Prostate gland (tissue), 2 donors: ENCODE measurements at regions not wholly inside any gene's neighbourhood (a gene's known extent, or its start where the extent isn't known, plus 50 kb on each side); places are given as distances from the start of the nearest gene placed in this dataset.

Experiments
- DNase-seq: peaks from one replicate; pipeline ENCODE4 v3.0.0-alpha.2; 2019; ENCODE audit warnings: low spot score
- H3K27ac ChIP-seq, 2 donors: fragments of 200-600 bp; sonication (generic); 2 replicates each; pipeline ENCODE4 v1.5.1; 2017 to 2019
- H3K27me3 ChIP-seq: fragments of 200-600 bp; sonication (generic); replicated peaks from 2 replicates; pipeline ENCODE4 v1.5.1; 2019; ENCODE audit not compliant: insufficient read depth
- H3K36me3 ChIP-seq, 2 donors: fragments of 200-600 bp; sonication (generic); 1 replicate in 1 of 2; 2 replicates in 1 of 2; pipeline versions ENCODE4 v1.5.1 to v1.8.1; 2017 to 2019
- H3K4me1 ChIP-seq: fragments of 200-600 bp; sonication (generic); replicated peaks from 2 replicates; pipeline ENCODE4 v1.5.1; 2019
- H3K4me3 ChIP-seq, 2 donors: fragments of 200-600 bp; sonication (generic); 2 replicates each; pipeline ENCODE4 v1.5.1; 2017 to 2019
- H3K9me3 ChIP-seq: fragments of 200-600 bp; sonication (generic); 2 replicates; pipeline ENCODE4 v1.5.1; 2017
- POLR2A ChIP-seq: fragments of 450-650 bp; IDR thresholded peaks from one replicate; pipeline ENCODE4 v1.6.1; 2016; ENCODE audit warnings: antibody characterized with exemption, mild to moderate bottlenecking
- POLR2AphosphoS5 ChIP-seq: sonication (generic); formaldehyde crosslinking; IDR thresholded peaks from one replicate; pipeline ENCODE4 v1.6.1; 2017; ENCODE audit warnings: antibody characterized with exemption
- WGBS: methylation state at CpG from one replicate; pipeline ENCODE4 v1.1.5; 2018; 5-methylcytosine and 5-hydroxymethylcytosine counted together
- intact Hi-C: fragments of 100-400 bp; cut with DNase I; formaldehyde crosslinking; loops from one replicate; pipeline ENCODE4 v1.14.2; 2022
- TF ChIP-seq, protein P1 (sequence below), 4 experiments: fragments of 200-600 bp in 2 of 4; fragments of 450-650 bp in 2 of 4; sonication (generic) in 2 of 4; IDR thresholded peaks; 1 replicate in 3 of 4; 2 replicates in 1 of 4; pipeline ENCODE4 v1.5.1; 2016 to 2019; ENCODE audit warnings: antibody characterized with exemption in 4 of 4, mild to moderate bottlenecking in 2 of 4, moderate library complexity in 2 of 4

DNA sequence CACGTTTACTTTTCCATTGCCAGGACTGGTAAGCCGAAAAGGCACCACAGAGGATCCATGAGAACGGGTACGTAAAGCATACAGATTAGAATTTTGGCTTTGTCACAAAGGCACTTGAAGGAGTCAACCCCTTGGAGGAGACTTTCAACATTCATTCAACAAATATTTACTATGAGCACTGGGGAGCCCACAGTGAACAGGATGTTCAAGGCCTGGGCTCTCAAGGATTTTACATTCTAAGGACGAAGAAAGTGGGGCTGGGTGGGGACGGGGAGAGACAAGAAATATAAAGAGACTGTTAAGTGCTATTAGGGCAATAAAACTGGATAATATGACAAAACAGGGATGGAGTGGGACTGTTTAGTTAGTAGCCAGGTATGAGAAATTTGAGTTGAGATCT lies 66.0 kb downstream of the KLF4 start:
- H3K27me3 ChIP-seq, result no peaks in the 10 kb centered on the region
- peak overlapping the region; percentile 17 to 47 for H3K27ac ChIP-seq
- no peak for DNase-seq
- H3K9me3 ChIP-seq, result no peaks in the 10 kb centered on the region
- TF ChIP-seq POLR2A, result no peak
- peak; percentile 17 for TF ChIP-seq POLR2AphosphoS5
- no peaks in the 10 kb centered on the region for H3K4me1 ChIP-seq
- WGBS, result 76% methylated on average over 6 of the region's 6 CpGs
- intact Hi-C loops, result loop anchor here (10.0 kb wide), 1 partner anchor 189 kb away; no protein-coding TSS in a partner anchor
- no peaks in the 10 kb centered on the region for H3K36me3 ChIP-seq
- no peak overlapping the region for H3K4me3 ChIP-seq

DNA sequence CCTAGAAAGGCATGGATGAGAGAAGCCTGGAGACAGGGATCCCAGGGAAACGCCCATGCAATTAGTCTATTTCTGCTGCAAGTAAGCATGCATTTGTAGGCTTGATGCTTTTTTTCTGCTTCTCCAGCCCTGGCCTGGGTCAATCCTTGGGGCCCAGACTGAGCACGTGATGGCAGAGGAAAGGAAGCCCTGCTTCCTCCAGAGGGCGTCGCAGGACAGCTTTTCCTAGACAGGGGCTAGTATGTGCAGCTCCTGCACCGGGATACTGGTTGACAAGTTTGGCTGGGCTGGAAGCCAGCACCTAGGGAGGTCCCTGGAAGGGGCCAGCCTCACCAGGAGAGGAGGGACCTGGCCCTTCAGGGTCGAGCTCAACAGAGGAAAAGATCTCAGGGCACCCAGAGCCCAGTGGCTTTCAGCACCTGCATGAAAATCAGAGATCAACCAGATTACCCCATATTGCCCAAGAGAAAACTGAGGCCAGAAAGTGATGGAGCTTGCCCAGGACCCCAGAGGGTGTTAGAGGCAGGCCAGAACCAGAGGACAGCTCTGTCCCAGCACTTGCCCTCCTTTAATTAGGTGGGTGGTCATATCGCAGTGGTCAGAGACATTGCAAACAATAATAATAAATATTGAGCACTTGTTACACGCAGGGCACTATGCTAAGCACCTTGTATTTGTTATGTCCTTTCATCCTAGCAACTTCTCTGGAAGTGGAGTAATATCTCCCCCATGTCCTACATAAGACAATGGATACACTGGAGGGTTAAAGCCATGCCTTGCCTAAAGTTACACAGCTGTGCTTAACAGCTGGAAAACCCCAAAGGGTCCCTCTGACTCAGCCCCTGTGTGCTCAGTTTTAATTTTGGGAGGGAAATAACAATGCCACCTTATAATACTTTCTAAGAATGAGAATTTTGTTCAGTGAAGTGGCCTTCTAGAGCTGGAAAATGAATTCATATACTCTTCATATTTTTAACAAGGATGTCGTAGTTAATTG lies 67.1 kb downstream of the KLF4 start:
- DNase-seq, result peak; percentile 74
- 31% methylated on average over 9 of the region's 9 CpGs for WGBS
- H3K36me3 ChIP-seq, result no peaks in the 10 kb centered on the region
- no peaks in the 10 kb centered on the region for H3K27me3 ChIP-seq
- intact Hi-C loops, result loop anchor here (10.0 kb wide), 1 partner anchor 188 kb away; no protein-coding TSS in a partner anchor
- no peak overlapping the region for H3K4me3 ChIP-seq
- H3K4me1 ChIP-seq, result no peaks in the 10 kb centered on the region
- H3K9me3 ChIP-seq, result no peaks in the 10 kb centered on the region
- H3K27ac ChIP-seq, result peak overlapping the region in 1 of 2 donors; percentile 47
- TF ChIP-seq POLR2A, result no peak
- TF ChIP-seq, protein P1, sequence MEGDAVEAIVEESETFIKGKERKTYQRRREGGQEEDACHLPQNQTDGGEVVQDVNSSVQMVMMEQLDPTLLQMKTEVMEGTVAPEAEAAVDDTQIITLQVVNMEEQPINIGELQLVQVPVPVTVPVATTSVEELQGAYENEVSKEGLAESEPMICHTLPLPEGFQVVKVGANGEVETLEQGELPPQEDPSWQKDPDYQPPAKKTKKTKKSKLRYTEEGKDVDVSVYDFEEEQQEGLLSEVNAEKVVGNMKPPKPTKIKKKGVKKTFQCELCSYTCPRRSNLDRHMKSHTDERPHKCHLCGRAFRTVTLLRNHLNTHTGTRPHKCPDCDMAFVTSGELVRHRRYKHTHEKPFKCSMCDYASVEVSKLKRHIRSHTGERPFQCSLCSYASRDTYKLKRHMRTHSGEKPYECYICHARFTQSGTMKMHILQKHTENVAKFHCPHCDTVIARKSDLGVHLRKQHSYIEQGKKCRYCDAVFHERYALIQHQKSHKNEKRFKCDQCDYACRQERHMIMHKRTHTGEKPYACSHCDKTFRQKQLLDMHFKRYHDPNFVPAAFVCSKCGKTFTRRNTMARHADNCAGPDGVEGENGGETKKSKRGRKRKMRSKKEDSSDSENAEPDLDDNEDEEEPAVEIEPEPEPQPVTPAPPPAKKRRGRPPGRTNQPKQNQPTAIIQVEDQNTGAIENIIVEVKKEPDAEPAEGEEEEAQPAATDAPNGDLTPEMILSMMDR (IDR thresholded peaks at IDR 0.05), result peak in 3 of 4 experiments; percentile 71 to 86 (median 81)
- peak; percentile 43 for TF ChIP-seq POLR2AphosphoS5

DNA sequence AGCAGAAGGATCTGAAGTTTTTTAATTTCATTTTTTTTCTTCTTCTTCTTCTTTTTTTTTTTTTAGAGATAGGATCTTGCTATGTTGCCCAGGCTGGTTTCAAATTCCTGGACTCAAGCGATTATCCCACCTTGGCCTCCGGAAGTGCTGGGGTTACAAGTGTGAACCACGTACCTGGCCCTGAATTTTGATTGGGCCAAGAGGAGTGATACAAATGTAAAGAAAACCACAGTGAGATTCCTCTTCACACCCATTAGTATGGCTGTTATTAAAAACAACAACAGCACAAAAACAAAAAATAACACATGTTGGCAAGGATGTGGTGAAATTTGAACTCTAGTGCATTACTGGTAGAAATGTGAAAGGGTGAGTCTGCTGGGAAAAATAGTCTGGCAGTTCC lies 79.1 kb downstream of the KLF4 start:
- Histone ChIP-seq H3K27me3 (no peaks in the 10 kb centered on the region), H3K9me3 (no peaks in the 10 kb centered on the region), H3K27ac (no peak overlapping the region), H3K36me3 (no peaks in the 10 kb centered on the region), H3K4me3 (no peak overlapping the region), H3K4me1 (no peaks in the 10 kb centered on the region)
- TF ChIP-seq POLR2A (no peak), POLR2AphosphoS5 (no peak)
- TF ChIP-seq, protein P1 (IDR thresholded peaks at IDR 0.05), result no peak
- DNase-seq, result no peak
- intact Hi-C loops, result no loop called here
- WGBS, result 85% methylated on average over 3 of the region's 3 CpGs

DNA sequence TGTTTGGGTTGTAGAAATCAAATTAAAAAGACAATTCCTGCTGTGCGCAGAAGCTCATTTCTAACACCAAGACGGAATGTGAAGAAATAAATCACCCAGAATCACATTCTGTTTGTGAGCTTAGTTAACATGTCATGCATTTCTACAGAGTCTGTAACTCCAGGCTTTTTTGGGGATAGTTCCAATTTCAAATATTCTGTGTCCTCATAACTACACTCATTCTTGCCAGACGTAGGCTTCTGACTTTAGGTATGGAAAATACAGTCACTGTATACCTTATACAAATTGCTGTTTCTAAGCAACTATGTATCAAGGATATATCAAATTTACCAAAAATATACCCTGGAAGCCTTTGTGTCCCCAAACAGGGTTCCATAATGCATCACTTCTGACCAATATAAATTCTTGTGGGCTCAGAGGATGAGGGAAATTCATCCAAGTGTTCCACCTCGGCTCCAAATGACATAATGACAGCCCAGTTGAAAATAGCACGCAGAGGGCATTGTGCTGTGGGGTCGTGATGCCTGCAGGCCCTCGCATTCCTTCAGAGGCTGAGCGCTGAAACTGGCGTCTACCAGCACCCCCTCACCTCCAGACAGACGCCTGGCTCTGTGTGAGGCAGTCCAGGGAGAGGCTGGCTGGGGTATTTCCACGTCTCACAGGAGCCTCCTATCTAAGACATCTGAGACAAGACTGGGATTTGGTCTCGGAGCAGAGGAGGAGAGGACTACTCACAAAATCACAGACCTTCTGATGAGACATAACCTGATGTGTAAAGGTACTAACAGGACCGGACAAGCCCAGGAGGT lies 79.8 kb downstream of the KLF4 start:
- no peaks in the 10 kb centered on the region for H3K36me3 ChIP-seq
- 71% methylated on average over 13 of the region's 13 CpGs for WGBS
- TF ChIP-seq, protein P1 (IDR thresholded peaks at IDR 0.05), result no peak
- TF ChIP-seq POLR2AphosphoS5 (no peak), POLR2A (no peak)
- no peaks in the 10 kb centered on the region for H3K9me3 ChIP-seq
- DNase-seq, result no peak
- H3K4me1 ChIP-seq, result no peaks in the 10 kb centered on the region
- H3K27ac ChIP-seq, result no peak overlapping the region
- no peak overlapping the region for H3K4me3 ChIP-seq
- no peaks in the 10 kb centered on the region for H3K27me3 ChIP-seq
- intact Hi-C loops, result no loop called here

DNA sequence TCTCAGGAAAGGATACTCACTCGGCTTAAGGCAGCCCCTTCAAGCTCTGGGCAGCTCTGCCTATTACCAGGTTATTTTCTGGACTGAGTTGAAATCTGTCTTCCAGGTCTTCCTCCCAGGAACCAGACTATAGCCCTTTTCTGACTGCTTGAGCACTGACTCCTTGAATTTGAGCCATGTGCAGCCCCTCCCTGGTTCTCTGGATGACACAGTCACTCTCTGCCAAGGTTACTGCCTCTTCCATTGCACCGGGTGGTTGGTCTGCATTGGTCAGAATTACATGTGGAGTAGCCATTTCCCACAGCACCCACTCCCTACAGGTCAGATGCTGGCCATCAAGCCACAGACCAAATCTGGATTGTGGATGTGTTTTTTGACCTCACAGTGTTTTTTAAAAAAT lies 81.9 kb downstream of the KLF4 start:
- Histone ChIP-seq H3K4me1 (no peaks in the 10 kb centered on the region), H3K9me3 (no peaks in the 10 kb centered on the region), H3K4me3 (no peak overlapping the region), H3K27ac (no peak overlapping the region), H3K36me3 (no peaks in the 10 kb centered on the region), H3K27me3 (no peaks in the 10 kb centered on the region)
- no peak for DNase-seq
- intact Hi-C loops, result no loop called here
- 64% methylated on average over 2 of the region's 2 CpGs for WGBS
- no peak for TF ChIP-seq POLR2A
- TF ChIP-seq, protein P1 (IDR thresholded peaks at IDR 0.05), result no peak
- no peak for TF ChIP-seq POLR2AphosphoS5
